WTC11 (cell line): ENCODE measurements at regions not wholly inside any gene's neighbourhood (a gene's known extent, or its start where the extent isn't known, plus 50 kb on each side); places are given as distances from the start of the nearest gene placed in this dataset.

ENCODE experiments used
- ATAC-seq: fragments of 200-7000 bp; cut with Tn5 transposase; 2 replicates; pipeline ENCODE4 v1.10.0; 2021; ENCODE audit warnings: mild to moderate bottlenecking, moderate library complexity
- CTCF ChIA-PET: fragments of 300-600 bp; sonication (Branson Sonifier 250); formaldehyde crosslinking; loops from one replicate; lab custom pipeline; 2021; ENCODE audit warnings: antibody characterized with exemption; lab: Charles Lee
- POLR2A ChIA-PET: fragments of 350-600 bp; sonication (Branson Sonifier 250); formaldehyde crosslinking; loops from one replicate; lab custom pipeline; 2021; ENCODE audit warnings: antibody characterized with exemption; lab: Charles Lee
- DNase-seq: peaks from one replicate; pipeline ENCODE4 v3.0.0; 2021; ENCODE audit warnings: low spot score
- H3K27ac Mint-ChIP-seq: 2 replicates; pipeline ENCODE4 v1.8.0; 2021; ENCODE audit warnings: mixed read lengths
- H3K27me3 Mint-ChIP-seq: 2 replicates; pipeline ENCODE4 v1.8.0; 2021; ENCODE audit warnings: low read depth, mild to moderate bottlenecking, moderate library complexity, mixed read lengths
- H3K36me3 Mint-ChIP-seq: 2 replicates; pipeline ENCODE4 v1.8.0; 2021; ENCODE audit warnings: mixed read lengths
- H3K4me1 Mint-ChIP-seq: 2 replicates; pipeline ENCODE4 v1.8.0; 2022; ENCODE audit warnings: mixed read lengths
- H3K4me3 Mint-ChIP-seq: 2 replicates; pipeline ENCODE4 v1.8.0; 2021; ENCODE audit warnings: mild to moderate bottlenecking, moderate library complexity, mixed read lengths
- H3K9me3 Mint-ChIP-seq: 2 replicates; pipeline ENCODE4 v1.8.0; 2021; ENCODE audit warnings: mixed read lengths
- AFF4 ChIP-seq: sonication (generic); formaldehyde crosslinking; IDR thresholded peaks from 2 replicates; pipeline ENCODE4 v1.8.1; 2023; ENCODE audit warnings: mild to moderate bottlenecking, missing genetic modification reagents, borderline replicate concordance
- ATF6 ChIP-seq: sonication (generic); formaldehyde crosslinking; IDR thresholded peaks from 2 replicates; pipeline ENCODE4 v1.8.1; 2023; ENCODE audit warnings: mild to moderate bottlenecking, missing genetic modification reagents
- E2F5 ChIP-seq: sonication (generic); formaldehyde crosslinking; IDR thresholded peaks from 2 replicates; pipeline ENCODE4 v1.8.1; 2022; ENCODE audit warnings: mild to moderate bottlenecking, moderate library complexity, missing genetic modification reagents
- ELF4 ChIP-seq: sonication (generic); formaldehyde crosslinking; IDR thresholded peaks from 2 replicates; pipeline ENCODE4 v1.8.1; 2022; ENCODE audit warnings: low read depth, mild to moderate bottlenecking, moderate library complexity, missing genetic modification reagents
- FOXJ3 ChIP-seq: sonication (generic); formaldehyde crosslinking; IDR thresholded peaks from 2 replicates; pipeline ENCODE4 v1.9.0; 2021; ENCODE audit warnings: missing genetic modification reagents, mild to moderate bottlenecking, borderline replicate concordance
- GABPB1 ChIP-seq: sonication (generic); formaldehyde crosslinking; IDR thresholded peaks from 2 replicates; pipeline ENCODE4 v1.8.1; 2023; ENCODE audit warnings: mild to moderate bottlenecking, missing genetic modification reagents
- IRF2 ChIP-seq: sonication (generic); formaldehyde crosslinking; IDR thresholded peaks from 2 replicates; pipeline ENCODE4 v1.8.0; 2022; ENCODE audit warnings: low read depth, missing genetic modification reagents, borderline replicate concordance
- MLX ChIP-seq: sonication (generic); formaldehyde crosslinking; IDR thresholded peaks from 2 replicates; pipeline ENCODE4 v1.8.1; 2023; ENCODE audit warnings: mild to moderate bottlenecking, missing genetic modification reagents, moderate library complexity
- NFE2L1 ChIP-seq: sonication (generic); formaldehyde crosslinking; IDR thresholded peaks from 2 replicates; pipeline ENCODE4 v1.8.1; 2023; ENCODE audit warnings: missing genetic modification reagents
- PRDM15 ChIP-seq: sonication (generic); formaldehyde crosslinking; IDR thresholded peaks from 2 replicates; pipeline ENCODE4 v1.8.0; 2022; ENCODE audit warnings: missing genetic modification reagents
- RORB ChIP-seq: fragments of 250-450 bp; sonication (Bioruptor Pico); IDR thresholded peaks from 2 replicates; pipeline ENCODE4 v1.9.0; 2021; ENCODE audit warnings: mild to moderate bottlenecking
- ZMAT4 ChIP-seq: fragments of 250-450 bp; sonication (Bioruptor Pico); IDR thresholded peaks from 2 replicates; pipeline ENCODE4 v1.9.0; 2021; ENCODE audit warnings: mild to moderate bottlenecking

- ChIA-PET POLR2A (no interaction called here), CTCF (no interaction called here)
- TF ChIP-seq GABPB1 (CRISPR knock-in tag) (peak; percentile 89), ELF4 (no peak)
- no peak overlapping the region for H3K27ac Mint-ChIP-seq
- H3K4me3 Mint-ChIP-seq, result no peak overlapping the region
- DNase-seq, result no peak
- H3K27me3 Mint-ChIP-seq, result no peaks in the 10 kb centered on the region
- no peaks in the 10 kb centered on the region for H3K36me3 Mint-ChIP-seq
- no peaks in the 10 kb centered on the region for H3K4me1 Mint-ChIP-seq
- ATAC-seq, result no peak
- H3K9me3 Mint-ChIP-seq, result no peaks in the 10 kb centered on the region
Measured at GRCh38 chr7:13099154-13099795, 411.8 kb downstream of the ARL4A start.

- DNase-seq, result no peak
- Mint-ChIP-seq H3K4me1 (no peaks in the 10 kb centered on the region), H3K27ac (no peak overlapping the region)
- TF ChIP-seq RORB (CRISPR knock-in tag), result no peak
- TF ChIP-seq ATF6, result no peak
- TF ChIP-seq ZMAT4 (CRISPR knock-in tag), result no peak
- TF ChIP-seq NFE2L1 (CRISPR knock-in tag), result no peak
- TF ChIP-seq PRDM15 (CRISPR knock-in tag), result no peak
- TF ChIP-seq GABPB1 (CRISPR knock-in tag), result peak; percentile 54; the same call in 1 of the 2 replicates
- TF ChIP-seq, all 79 proteins: peak for 1
- CTCF ChIA-PET, result interaction anchor here (0.9 kb wide), 1 partner anchor 418 kb away, joined by 3 read pairs; no protein-coding TSS in a partner anchor
- POLR2A ChIA-PET, result no interaction called here
- Mint-ChIP-seq H3K9me3 (no peaks in the 10 kb centered on the region), H3K4me3 (no peak overlapping the region), H3K36me3 (no peaks in the 10 kb centered on the region), H3K27me3 (no peaks in the 10 kb centered on the region)
- ATAC-seq, result no peak
Measured at GRCh38 chr7:13104128-13104527, 416.7 kb downstream of the ARL4A start.

- POLR2A ChIA-PET, result no interaction called here
- Mint-ChIP-seq H3K27me3 (no peaks in the 10 kb centered on the region), H3K9me3 (no peaks in the 10 kb centered on the region), H3K36me3 (no peaks in the 10 kb centered on the region), H3K4me3 (no peak overlapping the region), H3K27ac (no peak overlapping the region), H3K4me1 (no peaks in the 10 kb centered on the region)
- no peak for ATAC-seq
- TF ChIP-seq E2F5 (CRISPR knock-in tag) (no peak), MLX (CRISPR knock-in tag) (no peak), FOXJ3 (CRISPR knock-in tag) (no peak), AFF4 (no peak), IRF2 (CRISPR knock-in tag) (no peak)
- no peak for DNase-seq
- CTCF ChIA-PET, result no interaction called here
Measured at GRCh38 chr7:13105209-13105608, 417.8 kb downstream of the ARL4A start.
